GM21423 (cell line): ENCODE measurements at regions not wholly inside any gene's neighbourhood (a gene's known extent, or its start where the extent isn't known, plus 50 kb on each side); places are given as distances from the start of the nearest gene placed in this dataset.

Source experiments
- ATAC-seq: cut with Tn5 transposase; IDR thresholded peaks from one replicate; pipeline ENCODE4 v1.9.1; 2021; ENCODE audit warnings: mild to moderate bottlenecking, moderate library complexity; ENCODE audit not compliant: unreplicated experiment

DNA sequence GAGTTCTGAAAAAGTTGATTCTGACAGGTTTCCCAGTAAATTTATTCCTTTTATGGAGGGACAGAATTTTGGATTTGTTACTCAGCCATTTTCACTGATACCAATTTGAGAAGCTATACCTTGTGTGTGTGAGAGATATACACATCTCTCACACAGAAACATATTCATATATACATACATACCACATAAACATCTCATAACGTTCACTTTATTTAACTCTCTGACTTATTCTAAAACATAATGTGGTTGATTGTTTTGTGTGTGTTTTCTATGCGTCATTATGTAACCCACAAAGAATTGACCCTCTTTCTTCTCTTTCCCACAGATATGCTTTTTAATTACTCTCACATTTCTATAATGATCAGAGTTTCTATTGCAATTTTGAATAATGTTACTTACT is 570.8 kb upstream of the TLE4 start:
- no peak for ATAC-seq

DNA sequence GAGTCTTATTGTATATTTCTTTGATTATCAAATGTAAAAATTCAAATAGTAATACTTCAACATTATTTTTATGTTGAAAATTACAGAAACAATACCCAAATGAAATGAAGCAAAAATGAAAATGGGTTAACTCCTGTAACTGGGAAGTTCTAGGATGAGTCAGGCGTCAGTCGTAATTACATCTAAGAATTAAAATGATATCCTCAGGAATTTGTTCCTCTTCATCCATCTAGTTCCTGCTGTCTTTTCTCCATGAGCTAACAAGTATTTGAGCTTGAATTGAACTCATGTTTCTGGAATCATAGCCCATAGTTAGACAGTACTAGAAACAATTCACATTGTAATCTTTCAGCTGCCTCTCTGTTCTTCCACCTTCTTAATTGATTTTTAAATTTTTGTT is 568.3 kb upstream of the TLE4 start:
- ATAC-seq = no peak

DNA sequence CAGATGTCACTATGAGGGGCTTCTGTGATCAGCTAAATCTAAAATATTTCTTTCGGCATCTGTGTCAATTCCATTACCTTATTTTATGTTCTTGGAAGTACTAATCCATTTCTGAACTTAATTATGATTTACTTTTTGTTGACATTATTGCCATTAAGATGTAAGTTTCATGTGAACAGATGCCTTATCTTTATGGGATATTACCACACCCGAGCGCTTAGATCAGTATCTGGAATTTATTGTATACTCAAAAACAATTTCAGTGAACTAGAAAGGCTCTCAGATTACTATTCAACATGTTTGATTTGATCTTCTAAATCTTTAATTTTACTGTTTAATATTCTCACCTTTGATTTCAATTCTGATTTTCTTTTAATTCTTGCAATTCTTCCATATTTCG is 567.7 kb upstream of the TLE4 start:
- no peak for ATAC-seq

DNA sequence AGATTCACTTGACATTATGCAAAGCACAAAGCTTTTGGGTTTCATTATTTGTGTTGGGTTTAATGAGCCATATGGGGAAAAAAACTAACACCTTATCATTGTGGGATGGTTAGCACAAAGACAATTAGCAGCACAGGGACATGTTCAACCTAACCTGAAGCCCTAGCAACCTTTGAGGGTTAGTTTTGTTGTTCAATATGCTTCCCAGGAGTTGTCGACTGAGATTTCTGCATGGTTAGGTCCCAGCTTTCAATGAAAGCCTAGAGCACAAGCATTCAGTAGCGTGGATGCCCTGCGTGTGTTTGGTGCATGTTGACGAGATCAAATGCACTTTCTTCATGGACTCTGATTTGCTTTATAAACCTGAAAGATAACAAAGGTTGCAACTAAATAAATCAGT is 565.2 kb upstream of the TLE4 start:
- ATAC-seq = no peak

DNA sequence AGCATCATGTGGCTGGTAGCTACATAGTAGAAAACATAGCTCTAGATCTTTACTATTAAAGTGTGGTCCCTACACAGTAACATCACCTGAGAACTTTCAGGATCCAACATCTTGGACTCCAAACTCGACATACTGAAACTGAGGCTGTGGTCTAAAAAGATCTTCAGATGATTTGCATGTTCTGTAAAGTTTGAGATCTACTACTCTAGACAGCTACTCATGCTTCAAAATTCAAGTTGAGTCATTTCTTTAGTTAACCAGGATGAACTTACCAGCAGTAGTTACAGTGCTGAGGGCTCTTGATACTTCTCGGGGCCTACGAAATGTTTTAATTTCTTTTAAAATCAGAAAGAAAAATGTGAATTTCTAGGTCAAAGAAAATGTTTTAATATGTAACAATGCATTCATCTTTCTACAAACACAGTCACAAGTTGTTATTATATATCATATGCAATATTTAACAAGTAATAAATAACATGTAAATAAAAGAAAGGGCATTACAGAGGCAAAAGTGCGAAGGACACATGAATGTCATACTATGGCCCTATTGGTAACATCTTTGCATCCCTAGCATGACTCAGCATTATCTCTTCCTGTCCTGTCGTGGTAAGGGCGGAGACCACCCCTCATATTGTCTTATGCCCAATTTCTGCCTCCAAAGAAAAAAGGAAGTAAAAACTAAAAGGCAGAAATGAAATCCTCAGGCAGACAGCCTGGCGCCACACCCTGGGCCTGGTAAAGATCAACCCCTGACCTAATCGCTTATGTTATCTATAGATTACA is 563.9 kb upstream of the TLE4 start:
- peak; percentile 80 for ATAC-seq

DNA sequence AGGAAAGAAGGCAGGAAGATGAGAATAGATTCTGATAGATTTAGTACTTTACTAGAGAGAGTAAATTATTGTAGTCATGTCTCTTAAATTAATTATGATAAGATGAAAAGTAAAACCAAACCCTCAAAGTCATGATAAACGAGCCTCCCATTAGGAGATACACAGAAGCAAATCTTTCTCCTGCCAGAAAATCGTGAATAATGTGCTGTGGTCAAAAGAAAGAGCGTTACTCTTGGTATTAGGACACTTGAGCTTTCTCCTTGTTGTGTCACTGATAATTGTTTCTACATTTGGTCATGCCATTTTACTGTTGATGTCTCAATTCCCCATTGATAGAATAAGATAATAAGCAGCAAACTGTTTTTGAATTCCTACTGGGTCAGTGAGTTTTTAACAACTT is 562.8 kb upstream of the TLE4 start:
- ATAC-seq = no peak

DNA sequence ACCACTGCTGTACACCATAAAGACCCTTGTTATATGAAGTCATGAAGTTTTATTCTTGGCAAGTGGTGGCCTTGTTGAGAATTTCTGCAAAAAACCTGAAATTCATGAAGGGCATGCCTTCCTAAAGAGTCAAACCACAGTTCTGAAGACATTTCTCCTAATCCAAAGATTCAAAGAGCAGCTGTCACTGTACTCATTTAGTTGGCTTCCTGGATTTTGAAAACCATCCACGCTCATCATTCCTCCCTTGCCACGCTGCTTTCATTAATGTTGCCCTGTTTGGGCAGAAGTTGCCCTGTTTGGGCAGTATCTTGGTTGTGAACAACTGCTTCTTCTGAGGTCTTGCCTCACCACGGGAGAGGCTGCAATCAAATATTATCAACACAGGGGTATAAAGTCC is 560.3 kb upstream of the TLE4 start:
- ATAC-seq = no peak

DNA sequence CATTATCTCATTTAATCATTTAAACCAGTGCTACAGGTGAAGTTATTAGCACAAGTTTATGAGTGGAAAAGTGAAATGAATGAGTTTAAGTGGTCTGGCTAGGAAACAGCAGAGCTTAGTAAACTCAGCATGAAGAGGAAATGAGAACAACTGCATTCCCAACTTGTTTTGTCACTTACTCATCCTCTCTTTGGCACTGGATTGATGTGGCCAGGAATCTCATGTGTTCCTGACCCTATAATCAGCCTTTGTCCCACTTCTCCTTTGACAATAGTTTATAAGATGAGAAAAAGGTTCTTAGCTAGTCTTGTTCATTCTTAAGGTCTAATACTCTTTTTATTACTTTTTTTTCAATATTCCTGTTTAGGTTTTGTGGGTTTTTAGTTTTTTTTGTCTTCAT is 559.2 kb upstream of the TLE4 start:
- no peak for ATAC-seq

DNA sequence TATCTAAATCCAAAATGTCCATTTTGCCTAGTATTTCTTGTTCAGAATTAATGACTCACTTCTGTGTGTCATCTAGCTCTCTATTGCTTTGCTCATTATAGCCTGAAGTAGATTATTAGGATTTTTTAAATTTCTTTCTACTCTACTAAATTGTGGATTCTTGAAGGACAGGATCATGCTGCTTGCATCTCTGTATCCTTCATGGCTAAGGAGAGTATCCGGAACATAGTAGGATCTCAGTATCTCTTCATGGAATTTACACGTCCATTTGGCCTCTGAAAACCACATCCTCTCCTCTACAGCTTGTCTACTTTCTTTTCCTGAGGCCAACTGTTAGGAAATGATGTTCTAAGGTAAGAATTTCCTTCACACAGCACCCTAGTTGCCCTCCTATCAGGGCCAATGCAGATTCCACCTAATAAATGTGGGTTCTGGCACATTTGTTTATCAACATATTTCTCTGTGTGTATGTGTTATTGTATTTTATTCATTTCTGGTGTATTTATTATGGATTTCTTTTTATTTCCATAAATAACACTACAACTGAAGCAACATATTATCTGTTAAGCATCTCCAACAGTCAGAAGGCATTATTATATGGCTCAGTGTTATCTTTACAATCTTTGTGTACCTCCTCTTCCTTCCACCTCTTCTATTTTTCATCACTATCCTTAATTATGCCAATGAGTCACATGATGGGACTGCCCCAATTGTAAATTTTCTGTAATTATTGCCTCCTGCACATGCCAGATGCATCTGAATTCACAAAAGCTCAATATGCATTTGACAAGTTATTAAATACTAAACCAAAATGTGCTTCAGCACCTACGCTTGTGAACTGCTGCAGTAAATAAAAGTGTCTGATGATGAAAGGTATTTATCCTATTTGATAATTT is 557.8 kb upstream of the TLE4 start:
- ATAC-seq = no peak

DNA sequence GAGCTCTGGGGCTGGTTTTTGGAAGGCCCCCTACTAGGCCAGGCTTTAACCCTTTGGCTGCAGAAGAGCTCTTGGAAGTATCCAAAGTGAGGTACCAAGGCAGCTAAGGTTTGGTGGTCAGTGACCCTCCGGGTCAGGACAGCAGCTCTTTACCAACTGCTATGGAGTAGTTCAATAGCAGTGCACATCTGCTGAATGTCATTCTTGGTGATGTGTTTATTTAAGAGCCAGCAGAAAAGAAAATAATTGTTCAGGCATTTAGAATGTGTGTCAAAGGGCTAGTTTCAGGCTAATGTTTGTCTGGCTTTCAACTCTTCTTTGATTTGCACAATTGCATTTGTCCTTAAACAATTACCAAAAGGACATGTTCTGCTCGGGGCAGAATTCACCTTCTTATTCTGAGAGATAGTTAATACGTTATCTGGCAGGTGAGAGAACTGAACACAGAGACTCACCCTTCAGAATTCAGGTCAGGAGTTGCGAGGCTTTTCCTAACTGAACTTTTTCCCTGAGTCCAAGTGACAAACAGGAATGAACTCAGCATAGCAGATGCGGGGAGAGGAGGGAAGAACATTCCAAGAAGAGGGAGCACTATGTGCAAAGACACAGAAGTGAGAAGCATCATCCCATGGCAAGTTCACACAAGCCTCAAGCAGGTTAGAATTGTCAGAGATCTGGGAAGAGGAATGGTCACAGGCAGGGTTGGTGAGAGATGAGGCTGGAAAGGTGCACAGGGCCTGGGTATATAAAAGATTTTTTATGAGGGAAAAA is 556.7 kb upstream of the TLE4 start:
- ATAC-seq = no peak

DNA sequence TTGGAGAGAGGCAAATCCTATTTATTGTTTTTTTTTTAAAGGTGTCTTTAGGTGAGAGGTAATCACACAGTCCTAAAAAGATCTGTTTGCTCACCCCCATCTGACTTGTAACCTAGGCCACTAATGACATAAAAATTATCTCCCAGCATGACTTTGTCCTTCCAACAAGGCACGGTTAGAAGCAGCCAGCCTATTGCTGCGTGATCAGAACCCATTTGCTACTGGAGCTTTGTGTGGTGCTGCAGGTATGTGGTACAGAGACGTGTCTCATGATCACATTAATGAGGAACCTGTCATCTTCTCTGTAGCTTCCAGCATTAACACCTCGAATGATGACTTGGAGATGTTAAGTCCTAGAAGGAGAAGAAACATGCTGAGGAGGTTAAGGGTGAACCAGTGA is 555.8 kb upstream of the TLE4 start:
- no peak for ATAC-seq

DNA sequence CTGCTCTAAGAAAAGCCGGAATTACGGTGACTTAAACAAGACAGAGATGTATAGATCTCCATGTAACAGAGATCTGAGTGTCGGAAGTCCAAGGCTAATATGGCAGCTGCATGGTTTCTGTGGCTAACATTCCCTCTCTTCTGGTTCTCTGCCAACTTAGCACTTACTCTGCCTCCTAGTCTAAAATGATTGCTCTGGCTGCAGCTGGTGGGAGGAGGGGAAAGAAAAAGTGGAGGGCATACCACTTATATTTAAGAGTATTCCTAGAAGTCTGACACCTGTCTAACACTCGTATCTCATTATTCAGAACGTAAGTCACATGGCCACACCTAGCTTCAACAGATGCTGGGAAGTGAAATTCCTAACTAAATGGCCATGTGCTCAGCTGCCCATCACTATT is 551.5 kb upstream of the TLE4 start:
- ATAC-seq = no peak

DNA sequence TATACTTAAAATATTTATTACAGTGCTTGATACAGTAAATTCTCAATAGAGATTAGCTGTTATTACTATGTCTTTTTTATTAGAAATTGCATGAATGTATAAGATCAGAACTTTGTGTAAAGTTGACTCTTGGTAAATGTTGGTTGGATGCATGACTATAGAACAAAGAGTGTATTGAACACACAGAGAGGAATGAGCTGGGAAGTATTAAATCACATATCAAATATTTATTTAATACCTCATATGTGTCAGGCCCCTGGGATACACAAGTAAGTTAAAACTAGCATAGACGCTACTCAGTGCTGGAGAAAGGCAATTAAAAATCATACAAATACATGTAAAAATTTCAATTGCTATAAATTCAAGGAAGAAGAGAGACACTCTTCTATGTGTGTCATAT is 550.7 kb upstream of the TLE4 start:
- ATAC-seq = no peak

DNA sequence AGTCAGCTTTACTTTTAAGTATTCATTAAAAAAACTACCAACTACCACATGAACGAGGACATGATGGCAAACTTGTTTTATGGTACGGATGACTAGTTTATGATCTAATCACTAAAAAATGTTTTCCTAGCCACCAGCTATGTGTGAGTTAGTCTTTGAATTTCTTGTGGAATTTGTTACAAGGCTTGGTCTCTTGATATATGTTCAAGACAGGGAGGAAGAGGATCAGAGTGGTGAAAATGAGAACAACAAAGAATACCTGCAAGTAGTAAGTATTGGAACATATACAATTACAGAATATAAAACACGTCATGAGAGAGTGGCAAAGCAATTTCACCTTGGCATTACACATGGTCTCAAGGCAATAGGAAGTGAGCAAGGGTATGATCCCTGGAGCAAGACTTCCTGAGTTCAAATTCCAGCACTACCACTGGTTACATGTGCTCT is 548.6 kb upstream of the TLE4 start:
- no peak for ATAC-seq

DNA sequence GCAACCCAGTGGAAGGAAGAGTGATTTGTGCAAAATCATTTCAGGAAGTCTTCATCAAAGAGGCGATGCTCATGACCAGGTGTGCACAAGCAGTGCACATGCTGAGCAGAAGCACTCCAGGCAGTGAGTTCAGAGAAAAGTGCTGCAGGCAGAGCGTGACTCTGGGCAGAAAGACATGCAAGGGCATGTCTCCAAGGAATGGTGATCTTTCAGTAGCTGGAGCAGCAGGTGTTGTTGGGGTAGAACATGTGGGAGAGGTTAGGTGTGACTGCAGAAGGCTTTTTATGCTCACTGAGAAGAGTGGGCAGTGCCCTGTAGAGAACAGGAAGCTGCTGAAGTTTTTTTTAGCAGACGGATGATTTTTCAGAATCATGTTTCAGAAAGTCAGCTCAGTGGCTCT is 545.4 kb upstream of the TLE4 start:
- no peak for ATAC-seq

DNA sequence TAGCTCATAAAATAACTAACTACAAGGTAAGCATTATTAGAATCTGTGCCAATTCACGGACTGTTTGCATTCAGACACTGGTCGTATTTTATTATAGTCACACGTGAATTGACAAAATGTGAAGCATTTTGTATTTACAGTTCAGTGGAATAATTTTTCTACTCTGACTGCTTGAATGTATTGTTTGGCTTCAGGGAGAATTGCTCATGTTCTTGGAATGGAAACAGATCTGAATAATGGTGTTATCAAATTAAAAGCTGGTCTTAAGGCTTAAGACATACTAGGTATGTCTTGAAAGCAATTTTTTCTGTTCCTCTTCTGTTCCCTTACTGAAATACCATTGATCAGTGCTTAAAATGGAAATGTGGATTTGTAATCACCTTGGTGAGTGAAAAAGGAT is 543.7 kb upstream of the TLE4 start:
- no peak for ATAC-seq

DNA sequence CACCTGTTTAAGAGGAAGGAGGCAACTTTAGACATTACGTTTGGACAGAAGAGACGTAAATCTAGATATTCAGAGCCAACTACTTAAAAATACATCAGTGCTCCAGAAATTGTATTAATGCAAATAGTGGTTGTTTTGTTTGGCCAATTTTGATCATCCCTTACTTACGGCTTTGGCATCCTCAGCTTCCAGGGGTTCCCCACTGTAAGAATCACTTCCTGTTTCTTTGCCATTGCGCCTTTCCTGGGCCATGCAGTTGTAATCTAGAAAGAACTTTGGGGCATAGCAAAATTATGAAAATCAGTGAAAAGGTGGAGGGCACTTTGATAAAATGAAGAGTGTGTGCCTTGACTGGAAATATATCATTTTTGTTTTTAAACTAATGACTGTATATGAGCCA is 537.2 kb upstream of the TLE4 start:
- ATAC-seq = no peak

DNA sequence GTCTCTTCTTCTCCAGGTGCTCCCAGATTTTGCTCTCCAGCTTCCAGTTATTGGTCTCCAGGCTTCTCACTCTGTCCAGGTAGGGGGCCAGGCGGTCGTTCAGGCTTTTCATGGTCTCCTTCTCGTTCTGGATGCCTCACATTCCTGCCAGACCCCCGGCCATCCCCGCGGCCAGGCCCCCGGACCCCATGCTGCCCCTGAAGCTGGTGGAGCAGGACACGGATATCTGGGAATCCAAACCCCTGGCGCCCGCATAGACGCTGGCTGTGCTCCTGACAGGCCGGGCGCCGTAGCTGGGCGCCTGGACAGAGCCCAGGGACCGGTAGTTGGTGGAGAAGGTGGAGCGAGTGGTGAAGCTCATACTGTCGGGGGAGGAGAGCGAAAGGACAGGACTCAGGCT is 534.4 kb upstream of the TLE4 start:
- ATAC-seq = no peak

DNA sequence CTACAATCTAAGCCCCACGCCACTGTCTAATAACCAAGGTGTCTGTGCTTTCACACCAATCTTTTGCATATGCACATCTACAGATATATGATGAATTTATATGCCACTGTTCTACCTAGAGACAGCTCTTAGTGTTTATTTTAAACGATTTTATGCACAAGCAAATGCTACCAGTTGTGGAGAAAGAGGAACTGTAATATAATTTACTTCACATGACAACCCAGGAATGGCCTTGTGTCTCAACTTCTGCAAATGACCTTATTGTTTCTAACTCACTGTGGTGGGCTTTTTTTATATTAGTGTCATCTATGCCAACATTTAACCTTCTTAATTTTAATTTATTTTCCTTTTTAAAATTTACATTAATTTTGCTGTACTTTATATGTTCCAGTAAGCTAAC is 531.1 kb upstream of the TLE4 start:
- ATAC-seq = no peak

DNA sequence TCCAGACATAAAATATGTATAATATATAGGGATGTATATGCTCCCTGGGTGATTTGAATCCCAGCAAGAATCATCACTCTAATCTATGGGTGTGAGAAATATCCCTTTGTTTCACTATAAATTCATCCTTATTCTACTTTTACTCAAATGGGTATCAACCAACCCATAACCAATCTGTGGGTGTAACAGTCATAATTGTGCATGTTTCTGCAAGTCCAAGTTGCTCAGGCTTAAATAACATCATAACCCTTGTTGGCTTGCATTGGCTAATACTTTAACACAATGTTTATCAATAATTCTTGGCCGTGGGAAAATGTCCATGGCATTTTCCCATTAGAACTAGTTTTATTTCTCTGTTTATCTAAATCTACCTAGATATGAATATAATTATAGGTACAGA is 530.5 kb upstream of the TLE4 start:
- no peak for ATAC-seq

DNA sequence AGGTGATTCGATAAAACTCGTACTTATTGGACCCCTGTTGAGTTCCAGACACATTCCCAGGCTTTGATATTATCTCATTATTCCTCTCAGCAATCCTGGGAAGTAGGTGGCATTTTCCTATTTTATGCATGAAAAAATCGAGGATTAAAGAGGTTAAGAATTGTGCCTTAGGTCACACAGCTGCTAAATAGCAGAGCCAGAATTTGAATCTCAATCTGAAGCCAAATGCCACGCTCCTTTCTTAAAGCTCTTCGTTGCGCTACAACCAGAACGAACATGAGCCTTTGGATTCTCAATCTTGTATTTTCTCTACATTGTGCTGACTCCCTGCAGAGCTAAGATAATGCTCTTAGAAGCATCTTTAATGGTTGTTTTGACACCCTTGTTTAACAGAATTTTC is 527.8 kb upstream of the TLE4 start:
- ATAC-seq = no peak

DNA sequence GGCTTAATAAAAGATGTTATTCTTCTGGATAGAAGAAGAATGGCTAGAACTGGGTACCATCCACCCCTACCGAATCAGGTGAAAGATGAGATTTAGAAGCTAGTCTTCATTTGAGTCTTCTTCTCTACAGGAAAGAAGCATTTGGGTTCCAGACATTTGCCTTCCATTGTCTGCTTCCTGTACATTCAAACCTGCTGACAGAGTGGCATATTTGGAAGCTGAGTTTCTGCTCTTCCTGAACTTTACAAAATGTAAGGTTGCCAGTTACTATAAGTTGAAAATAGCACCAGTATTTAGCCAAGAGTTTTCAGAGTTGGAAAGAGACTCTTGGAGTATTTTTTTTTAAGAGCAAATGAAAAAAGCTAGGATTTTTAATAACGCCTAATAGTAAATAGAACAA is 525.4 kb upstream of the TLE4 start:
- no peak for ATAC-seq
